ENCODE measurements at regions not wholly inside any gene's neighbourhood (a gene's known extent, or its start where the extent isn't known, plus 50 kb on each side); places are given as distances from the start of the nearest gene placed in this dataset.
"Not testable (repeated sequence)": the region's sequence is repeated elsewhere in the genome, so short reads cannot be mapped to it uniquely, and the experiment has no call there.

DNA sequence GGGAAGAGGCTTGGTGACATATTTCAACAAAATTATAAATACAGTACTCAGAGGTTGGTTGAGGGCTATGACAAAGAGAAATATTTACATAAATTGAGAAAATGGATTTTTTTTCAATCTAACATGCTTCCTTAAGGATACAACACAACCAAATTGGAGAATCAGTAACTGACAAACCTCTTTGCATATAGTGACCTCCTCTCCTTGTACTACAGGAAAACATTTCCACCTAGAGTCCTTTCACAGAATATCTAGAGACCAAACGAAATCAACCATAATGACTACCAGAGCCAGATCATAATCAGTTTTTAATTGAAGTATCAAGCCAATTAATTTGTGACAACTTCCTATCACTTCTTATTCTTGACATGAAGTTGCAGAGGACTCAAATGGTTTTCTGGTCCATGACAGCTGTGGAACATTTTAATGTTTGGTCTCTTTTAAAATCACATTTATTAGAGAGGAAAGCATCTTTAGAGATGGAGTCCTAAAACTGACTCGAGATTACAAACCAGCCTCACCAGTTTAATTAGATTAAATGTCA, 1636.5 kb upstream of the C9orf72 start:
- no peak for DNase-seq

DNA sequence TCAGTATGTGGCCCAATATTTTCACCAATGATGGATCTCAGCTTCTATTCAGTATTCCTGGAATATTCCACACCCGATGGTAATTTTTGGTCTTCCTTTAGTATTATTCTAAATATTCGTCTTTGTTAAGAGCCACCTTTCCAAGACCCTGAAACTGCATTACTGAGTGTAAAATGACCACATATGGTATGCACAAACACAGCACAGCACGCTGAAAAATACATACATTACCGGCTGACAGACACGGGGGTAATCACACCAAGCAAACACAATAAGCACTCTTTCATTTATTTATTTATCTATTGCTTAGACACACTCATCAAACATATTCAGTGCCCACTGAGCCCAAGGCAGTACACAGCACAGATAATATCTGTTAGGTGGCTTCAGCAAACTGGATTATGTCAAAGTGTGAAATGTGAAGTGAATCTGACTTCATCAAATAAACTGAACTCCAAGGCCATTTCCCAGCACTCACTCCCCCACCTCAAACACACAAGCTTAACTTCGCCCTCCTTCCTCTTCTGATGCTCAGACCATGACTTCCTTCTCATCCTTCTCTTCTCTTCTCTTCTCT, 1637.8 kb upstream of the C9orf72 start:
- no peak for DNase-seq

- peak in 34 of 58 donors; percentile 11 to 68 (median 29) for DNase-seq
These were observed 1638.5 kb upstream of the C9orf72 start for GRCh38 chr9:29211580-29212396.

DNA sequence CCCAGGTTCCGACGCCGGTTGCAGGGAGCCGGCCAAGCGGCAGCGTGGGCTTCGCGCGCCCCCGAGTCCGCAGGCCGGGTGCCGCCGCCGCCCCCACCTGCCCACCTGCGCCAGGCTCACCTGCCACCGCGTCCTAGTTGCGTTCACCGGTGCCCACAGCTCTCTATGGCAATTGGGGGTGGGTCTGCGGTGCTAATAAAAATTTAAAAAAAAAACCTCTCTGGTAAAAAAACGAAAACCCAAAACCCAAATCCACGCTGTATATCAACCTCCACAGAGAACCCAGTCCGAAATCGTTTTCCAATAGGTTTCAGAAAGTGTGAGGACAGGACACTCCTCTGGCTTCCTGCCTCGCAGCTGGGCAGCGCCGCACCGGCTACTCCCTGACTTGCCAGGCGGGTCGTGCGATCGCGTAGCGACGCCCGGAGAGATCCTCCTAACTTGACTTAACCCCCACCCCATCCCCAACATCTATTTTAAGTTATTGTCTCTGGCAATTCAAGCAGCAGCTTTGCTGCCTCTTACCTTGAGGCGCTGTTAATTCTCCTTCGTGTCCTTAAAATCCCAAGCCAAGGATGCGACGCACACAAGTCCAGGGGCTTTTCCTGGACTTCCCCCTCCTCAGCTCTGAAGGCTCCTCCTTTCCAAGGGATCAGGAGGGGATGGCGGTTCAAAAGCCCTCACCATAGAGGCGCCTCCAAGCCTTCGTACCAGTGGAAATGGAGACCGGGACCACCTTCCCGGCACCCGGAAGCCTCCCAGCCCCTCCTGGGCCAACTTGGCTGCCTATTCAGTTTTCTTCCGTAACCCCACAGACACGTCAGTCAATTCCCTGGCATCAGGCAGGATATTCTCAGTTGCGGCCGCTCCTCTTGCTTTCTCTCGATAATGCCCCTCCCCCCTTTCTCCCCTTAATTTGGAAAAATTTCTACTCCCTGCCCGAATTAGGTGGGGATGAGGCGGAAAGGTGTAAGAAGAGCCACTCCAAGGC, 1639.4 kb upstream of the C9orf72 start:
- DNase-seq = peak in 9 of 58 donors; percentile 2 to 41 (median 26)

DNA sequence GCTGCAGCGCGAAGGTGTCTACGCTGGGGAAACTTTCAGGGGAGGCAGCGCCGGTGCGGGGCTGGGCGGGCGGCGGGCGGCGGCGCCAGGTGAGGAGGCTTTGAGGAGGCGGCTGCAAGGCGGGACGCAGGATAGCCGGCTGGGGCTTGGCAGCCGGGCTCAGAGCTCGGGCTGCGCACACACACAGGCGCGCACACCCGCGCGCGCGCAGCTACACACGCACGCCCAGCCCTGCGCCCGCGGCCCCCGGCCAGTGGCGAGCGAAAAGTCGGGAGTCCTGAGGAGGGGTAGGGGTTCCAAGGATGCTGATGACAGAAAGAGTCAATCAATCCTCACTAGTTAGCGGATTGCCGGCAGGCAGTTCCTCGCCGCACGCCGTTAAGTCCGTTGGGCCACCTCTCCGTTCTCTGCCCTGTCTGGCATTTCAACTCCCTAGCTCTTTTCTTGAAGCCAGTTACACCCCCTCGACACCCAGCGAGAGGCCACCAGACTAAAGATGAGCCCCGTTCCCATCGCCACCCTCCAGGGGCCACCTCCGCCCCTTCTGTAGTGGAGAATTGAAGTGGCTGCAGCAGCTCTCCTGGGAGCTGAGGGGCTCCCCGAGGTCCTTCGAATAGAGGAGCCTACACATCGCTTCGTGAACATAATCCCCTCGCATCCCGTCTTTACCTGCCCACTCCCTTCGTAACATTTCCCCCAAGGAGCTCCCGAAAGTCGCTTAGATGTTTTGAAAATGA, 1640.3 kb upstream of the C9orf72 start, which contains the start of gene LINGO2:
TSS of gene LINGO2 (minus strand) at position 185 of the 737 bp plus-strand sequence.
- DNase-seq = peak in 13 of 58 donors; percentile 10 to 75 (median 51)

- peak in 14 of 58 donors; percentile 9 to 75 (median 37) for DNase-seq
These were observed 1640.9 kb upstream of the C9orf72 start for GRCh38 chr9:29214154-29214689.

DNA sequence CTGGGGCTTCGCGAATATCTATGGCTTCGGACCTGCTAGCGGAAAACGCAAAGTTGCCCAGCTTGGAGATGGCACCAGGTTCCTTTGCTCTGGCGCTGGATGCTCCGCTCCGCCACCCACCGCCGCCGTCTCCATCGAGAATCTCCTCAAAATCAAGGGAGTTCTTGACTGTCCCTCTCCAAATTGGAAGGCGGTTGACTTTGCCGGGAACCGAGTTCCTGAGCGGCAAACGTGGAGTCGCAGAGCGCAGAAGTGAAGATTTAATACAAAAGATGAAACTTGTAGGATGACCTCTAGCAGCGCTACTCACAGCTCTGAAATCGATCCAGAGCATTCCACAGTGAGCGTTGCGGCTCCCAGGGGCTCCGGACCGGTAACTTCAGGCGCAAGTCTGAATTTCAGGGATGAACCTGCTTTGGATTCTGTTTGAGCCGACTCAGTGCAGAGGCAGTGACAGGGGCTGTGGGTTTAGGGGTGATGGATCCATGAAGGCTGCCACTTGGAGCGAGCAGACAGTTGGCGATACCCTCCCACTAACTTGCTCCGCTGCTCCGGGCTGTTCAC, 1641.5 kb upstream of the C9orf72 start:
- peak in 6 of 58 donors; percentile 1 to 30 (median 12) for DNase-seq

DNA sequence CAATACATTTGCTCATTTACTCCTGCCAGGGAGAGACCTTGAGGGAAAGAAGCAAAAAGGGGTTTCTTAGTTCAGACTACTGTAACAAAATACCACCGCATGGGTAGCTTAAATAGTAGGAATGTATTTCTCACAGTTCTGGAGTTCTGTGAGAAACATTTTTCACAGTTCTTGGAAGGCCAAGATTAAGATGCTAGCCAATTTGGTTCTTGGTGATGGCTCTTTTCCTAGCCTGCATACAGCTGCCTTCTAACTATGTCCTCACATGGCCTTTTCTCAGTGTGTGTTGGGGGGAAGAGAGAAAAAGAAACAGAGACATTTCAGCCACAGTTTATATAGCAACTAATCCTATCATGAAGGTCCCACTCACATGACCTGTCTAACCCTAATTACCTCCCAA, 1644.7 kb upstream of the C9orf72 start:
- DNase-seq = no peak

GRCh38 chr9:29220596-29221251, 1647.4 kb upstream of the C9orf72 start:
- DNase-seq = no peak

DNA sequence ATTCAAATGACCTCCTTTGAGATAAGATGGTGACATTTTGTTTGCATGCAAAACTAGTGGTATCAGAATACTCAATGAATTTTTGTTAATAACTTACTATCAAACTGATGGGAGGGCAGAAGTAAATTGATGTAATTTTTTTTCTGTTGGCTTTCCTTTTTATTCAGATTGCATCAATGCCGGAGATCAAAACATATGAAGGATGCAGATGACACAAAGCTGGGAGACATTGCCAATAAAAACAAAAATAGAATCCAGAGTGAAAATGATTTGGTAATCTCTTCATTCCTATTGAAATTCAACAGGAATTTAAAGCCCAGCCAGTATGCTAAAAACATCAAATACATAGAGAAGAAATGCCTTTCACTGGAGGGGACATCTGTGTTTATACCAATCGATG, 1655.3 kb upstream of the C9orf72 start:
- no peak for DNase-seq

- DNase-seq = no peak
These were observed 1657.7 kb upstream of the C9orf72 start for GRCh38 chr9:29230931-29231330.

DNA sequence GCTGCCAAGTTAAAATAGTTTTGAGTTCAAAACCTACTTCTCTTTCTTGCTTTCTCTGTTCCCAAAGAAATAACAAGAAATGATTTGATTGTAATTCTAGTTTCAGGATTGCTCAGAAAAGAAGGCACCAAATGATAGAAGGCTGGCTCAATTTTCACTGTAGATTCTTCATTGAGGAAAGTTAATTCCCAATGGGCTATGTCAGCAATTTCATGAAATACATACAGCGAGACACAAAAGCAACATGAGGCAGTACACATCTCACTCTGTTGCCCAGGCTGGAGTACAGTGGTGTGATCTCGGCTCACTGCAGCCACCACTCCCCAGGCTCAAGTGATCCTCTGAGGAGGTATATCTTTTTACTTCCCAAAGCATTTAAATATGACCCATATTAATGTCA, 1659.9 kb upstream of the C9orf72 start:
- no peak for DNase-seq

GRCh38 chr9:29241320-29241719, 1668.0 kb upstream of the C9orf72 start:
- DNase-seq = no peak

DNA sequence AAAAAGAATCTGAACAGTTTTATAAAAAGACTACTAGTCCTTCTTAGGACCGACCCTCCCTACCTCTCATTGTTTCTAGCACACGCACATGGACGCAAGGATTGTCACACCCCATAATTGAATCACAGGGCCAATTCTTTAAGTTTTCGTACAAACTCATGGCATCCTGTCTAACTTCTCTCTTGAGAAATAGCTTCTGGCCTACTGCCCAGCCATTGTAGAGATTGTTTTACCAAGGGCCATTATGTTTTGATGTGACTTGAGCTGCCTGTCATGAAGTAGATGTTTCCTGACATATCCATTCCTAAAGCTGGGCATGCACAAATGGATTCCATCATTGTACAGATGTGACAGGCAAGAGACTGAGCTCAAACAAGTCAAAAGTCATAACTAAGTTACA, 1672.1 kb upstream of the C9orf72 start:
- DNase-seq = no peak

GRCh38 chr9:29270400-29270799, 1697.1 kb upstream of the C9orf72 start:
- DNase-seq = not testable (repeated sequence)

DNA sequence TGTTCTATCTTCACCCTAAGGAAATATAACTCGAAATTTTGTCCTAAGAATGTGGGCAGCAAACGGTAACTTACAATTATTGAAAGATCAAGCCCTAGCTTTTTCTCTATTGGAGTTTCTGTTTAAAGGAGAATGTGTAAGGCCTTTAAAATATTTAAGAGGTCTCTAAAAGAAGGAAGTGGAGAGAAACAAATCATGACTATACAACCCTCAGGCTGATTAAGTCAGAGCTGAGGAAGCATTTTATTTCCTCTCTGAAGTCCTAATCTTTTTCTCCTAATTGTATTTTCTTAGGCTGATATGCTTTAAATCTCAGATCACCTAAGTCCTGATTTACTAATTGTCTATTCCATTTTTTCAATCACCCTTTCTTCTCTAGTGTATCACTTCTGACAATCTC, 1708.8 kb upstream of the C9orf72 start:
- DNase-seq = no peak

DNA sequence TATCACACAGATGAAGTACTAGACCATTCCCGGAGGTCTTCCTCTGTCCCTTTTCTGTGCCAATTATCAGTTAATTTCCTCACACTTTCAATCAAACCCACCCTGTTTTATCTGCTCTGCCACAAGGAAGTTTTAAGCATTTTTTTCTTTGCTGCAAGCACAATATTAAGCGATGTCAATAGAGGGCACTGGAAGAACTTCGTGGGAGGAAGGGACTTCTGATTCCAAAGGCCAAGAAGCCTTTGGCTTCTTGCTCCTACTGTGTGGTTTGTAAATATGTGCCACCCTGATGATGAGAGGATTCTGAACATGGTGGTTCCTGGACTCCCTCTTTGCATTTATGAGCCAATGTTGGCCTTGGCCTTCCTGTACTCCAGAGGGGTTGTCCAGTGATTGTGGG, 1712.5 kb upstream of the C9orf72 start:
- peak in 1 of 58 donors; percentile 6 for DNase-seq

DNA sequence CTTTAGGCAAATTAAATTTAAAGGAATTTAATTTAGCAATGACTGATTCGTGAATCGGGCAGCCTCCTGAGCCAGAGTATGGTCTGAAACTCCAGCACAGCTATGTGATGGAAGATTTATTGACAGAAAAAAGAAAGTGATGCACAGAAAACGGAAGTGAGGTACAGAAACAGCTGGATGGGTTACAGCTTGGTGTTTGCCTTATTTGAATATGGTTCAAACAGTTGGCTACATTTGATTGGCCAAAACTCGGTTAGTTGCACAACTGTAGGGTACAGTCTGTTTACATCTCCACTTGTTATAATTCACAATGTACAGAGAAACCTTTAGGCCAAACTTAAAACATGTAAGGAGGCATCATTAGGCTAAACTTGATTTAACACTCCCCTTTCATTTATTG, 1716.1 kb upstream of the C9orf72 start:
- no peak for DNase-seq

- DNase-seq = no peak
These were observed 1717.2 kb upstream of the C9orf72 start for GRCh38 chr9:29290516-29290915.
